ENCODE measurements at regions not wholly inside any gene's neighbourhood (a gene's known extent, or its start where the extent isn't known, plus 50 kb on each side); places are given as distances from the start of the nearest gene placed in this dataset.
"Not testable (repeated sequence)": the region's sequence is repeated elsewhere in the genome, so short reads cannot be mapped to it uniquely, and the experiment has no call there.

DNA sequence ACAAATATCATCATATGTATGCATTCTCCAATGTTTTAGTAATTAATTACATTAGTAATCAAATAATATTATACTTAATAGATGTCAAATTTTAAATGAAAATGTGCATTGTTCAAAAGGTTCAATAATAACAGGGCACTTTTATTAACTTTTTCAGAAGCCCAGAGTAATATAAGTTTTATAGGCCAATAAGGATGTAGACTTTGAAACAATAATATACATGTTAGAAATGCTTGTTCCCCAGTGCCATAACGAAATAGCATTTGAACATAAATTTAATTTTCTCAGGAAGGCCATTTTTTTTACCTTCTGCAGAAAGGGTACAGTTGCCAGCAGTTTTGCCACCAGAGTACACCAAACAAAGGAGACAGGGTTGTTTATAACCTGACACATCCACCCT is 1133.9 kb upstream of the LRRTM3 start:
- Mint-ChIP-seq H3K4me1 (no peaks in the 10 kb centered on the region), H3K27me3 (no peaks in the 10 kb centered on the region), H3K36me3 (no peaks in the 10 kb centered on the region), H3K27ac (no peak overlapping the region), H3K4me3 (no peak overlapping the region), H3K9me3 (peaks cover 2% of the 10 kb centered on the region)
- DNase-seq: no peak

GRCh38 chr10:65793738-65794425 is 1132.0 kb upstream of the LRRTM3 start:
- H3K27me3 Mint-ChIP-seq: no peaks in the 10 kb centered on the region
- no peaks in the 10 kb centered on the region for H3K4me1 Mint-ChIP-seq
- no peaks in the 10 kb centered on the region for H3K36me3 Mint-ChIP-seq
- no peak overlapping the region for H3K4me3 Mint-ChIP-seq
- H3K9me3 Mint-ChIP-seq: peaks cover 2% of the 10 kb centered on the region
- no peak for DNase-seq
- no peak overlapping the region for H3K27ac Mint-ChIP-seq

- H3K4me1 Mint-ChIP-seq, H3K4me3 Mint-ChIP-seq, H3K27ac Mint-ChIP-seq, H3K9me3 Mint-ChIP-seq, H3K36me3 Mint-ChIP-seq, H3K27me3 Mint-ChIP-seq, DNase-seq: not testable (repeated sequence)
These were observed 1131.0 kb upstream of the LRRTM3 start for GRCh38 chr10:65794861-65795260.

DNA sequence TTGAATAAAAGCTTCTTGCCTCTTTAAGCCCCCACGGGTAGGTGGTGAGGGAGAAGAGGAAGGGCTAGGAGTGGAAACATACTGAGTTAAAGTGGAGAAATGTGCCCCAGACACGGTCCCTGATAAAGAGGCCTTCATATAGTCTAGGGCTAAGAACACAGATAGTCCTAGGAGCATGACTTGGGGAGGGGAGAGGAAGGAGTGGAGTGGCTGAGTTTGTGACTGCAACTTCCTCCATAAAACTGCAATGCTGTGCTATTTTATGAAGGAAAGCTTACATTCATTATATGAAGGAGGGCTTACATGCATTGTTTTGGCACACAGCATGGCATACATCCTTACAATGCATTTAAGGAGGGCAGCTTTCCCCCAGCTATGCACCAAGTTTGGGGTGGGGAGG is 1129.4 kb upstream of the LRRTM3 start:
- Mint-ChIP-seq H3K36me3 (no peaks in the 10 kb centered on the region), H3K4me3 (no peak overlapping the region), H3K4me1 (no peaks in the 10 kb centered on the region), H3K27ac (no peak overlapping the region), H3K27me3 (no peaks in the 10 kb centered on the region), H3K9me3 (peaks cover 3% of the 10 kb centered on the region)
- no peak for DNase-seq

GRCh38 chr10:65798133-65798532 is 1127.7 kb upstream of the LRRTM3 start:
- no peak for DNase-seq
- H3K27me3 Mint-ChIP-seq: no peaks in the 10 kb centered on the region
- H3K4me1 Mint-ChIP-seq: no peaks in the 10 kb centered on the region
- H3K36me3 Mint-ChIP-seq: no peaks in the 10 kb centered on the region
- no peak overlapping the region for H3K27ac Mint-ChIP-seq
- H3K9me3 Mint-ChIP-seq: peaks cover 3% of the 10 kb centered on the region
- H3K4me3 Mint-ChIP-seq: no peak overlapping the region

DNA sequence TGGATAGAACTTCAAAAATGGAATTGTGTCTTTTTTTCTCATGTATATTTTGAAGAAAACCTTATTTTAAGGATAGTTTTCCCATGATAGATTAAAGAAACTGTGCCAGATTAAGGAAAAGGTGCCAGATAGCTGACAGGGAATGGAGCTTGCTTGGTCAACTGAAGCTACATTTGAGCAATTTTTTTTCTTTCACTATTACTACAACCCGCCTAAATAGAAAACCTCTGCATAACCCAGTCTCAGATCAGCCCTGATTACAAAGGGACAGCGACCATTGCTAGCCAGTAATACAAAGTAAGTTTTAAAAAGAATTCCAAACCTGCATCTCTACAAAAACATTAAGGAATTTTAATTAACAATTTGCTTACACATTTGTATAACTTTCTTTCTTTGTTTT is 1123.4 kb upstream of the LRRTM3 start:
- no peaks in the 10 kb centered on the region for H3K36me3 Mint-ChIP-seq
- no peaks in the 10 kb centered on the region for H3K27me3 Mint-ChIP-seq
- H3K27ac Mint-ChIP-seq: no peak overlapping the region
- H3K9me3 Mint-ChIP-seq: peaks cover 3% of the 10 kb centered on the region
- no peak overlapping the region for H3K4me3 Mint-ChIP-seq
- no peaks in the 10 kb centered on the region for H3K4me1 Mint-ChIP-seq
- no peak for DNase-seq

GRCh38 chr10:65805511-65805910 is 1120.3 kb upstream of the LRRTM3 start:
- no peaks in the 10 kb centered on the region for H3K36me3 Mint-ChIP-seq
- H3K4me1 Mint-ChIP-seq: no peaks in the 10 kb centered on the region

GRCh38 chr10:65805993-65806392 is 1119.8 kb upstream of the LRRTM3 start:
- no peaks in the 10 kb centered on the region for H3K9me3 Mint-ChIP-seq
- no peaks in the 10 kb centered on the region for H3K36me3 Mint-ChIP-seq

More at GRCh38 chr10:65805511-65805910, 1120.3 kb upstream of the LRRTM3 start:
- no peaks in the 10 kb centered on the region for H3K27me3 Mint-ChIP-seq
- no peaks in the 10 kb centered on the region for H3K9me3 Mint-ChIP-seq
- DNase-seq: no peak
- no peak overlapping the region for H3K4me3 Mint-ChIP-seq
- H3K27ac Mint-ChIP-seq: no peak overlapping the region

DNA sequence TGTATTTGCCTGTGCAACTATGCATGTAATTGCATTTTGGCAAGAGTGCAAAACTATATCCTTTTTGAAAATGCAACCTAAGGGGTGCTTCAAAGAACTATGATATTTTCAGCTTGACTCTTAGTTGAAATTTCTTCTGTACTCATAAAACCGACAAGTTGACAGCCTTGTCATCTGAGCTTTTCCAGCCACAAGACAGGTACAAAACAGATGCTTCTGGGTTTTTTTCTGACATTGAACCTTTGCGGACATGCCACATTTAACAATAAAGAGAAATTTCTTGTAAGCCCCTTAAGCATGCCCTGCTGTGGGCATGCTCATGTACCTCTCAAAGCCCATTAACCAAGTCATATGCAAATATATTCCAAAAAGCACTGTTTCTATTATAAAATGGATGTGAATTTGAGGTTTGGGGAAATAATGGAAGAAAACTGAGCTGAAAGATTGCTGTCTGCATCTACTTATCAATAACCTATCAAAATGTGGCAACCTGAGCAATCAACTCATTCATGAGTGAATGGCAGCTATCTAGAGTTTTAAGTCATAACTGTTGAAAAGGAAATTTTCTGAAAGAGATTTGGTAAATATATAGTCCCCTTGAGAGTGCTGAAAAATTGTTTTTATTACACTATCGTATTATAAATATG is 1117.0 kb upstream of the LRRTM3 start:
- H3K4me3 Mint-ChIP-seq: no peak overlapping the region
- no peaks in the 10 kb centered on the region for H3K36me3 Mint-ChIP-seq
- DNase-seq: no peak
- no peak overlapping the region for H3K27ac Mint-ChIP-seq
- H3K27me3 Mint-ChIP-seq: no peaks in the 10 kb centered on the region
- H3K9me3 Mint-ChIP-seq: no peaks in the 10 kb centered on the region
- no peaks in the 10 kb centered on the region for H3K4me1 Mint-ChIP-seq

More at GRCh38 chr10:65805993-65806392, 1119.8 kb upstream of the LRRTM3 start:
- H3K27ac Mint-ChIP-seq: no peak overlapping the region
- H3K27me3 Mint-ChIP-seq: no peaks in the 10 kb centered on the region
- no peak for DNase-seq
- H3K4me1 Mint-ChIP-seq: no peaks in the 10 kb centered on the region
- no peak overlapping the region for H3K4me3 Mint-ChIP-seq

DNA sequence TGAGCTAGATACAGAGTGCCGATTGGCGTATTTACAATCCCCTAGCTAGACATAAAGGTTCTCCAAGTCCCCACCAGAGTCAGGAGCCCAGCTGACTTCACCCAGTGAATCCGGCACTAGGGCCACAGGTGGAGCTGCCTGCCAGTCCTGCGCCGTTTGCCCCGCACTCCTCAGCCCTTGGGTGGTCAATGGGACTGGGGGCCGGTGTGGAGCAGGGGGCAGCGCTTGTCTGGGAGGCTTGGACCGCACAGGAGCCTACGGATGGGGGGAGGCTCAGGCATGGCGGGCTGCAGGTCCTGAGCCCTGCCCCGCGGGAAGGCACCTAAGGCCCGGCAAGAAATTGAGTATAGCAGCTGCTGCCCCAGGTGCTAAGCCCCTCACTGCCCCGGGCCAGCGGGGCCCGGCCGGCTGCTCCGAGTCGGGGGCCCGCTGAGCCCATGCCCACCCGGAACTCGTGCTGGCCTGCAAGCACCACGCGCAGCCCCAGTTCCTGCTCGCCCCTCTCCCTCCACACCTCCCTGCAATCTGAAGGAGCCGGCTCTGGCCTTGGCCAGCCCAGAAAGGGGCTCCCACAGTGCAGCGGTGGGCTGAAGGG is 1113.8 kb upstream of the LRRTM3 start:
- DNase-seq: no peak
- no peak overlapping the region for H3K4me3 Mint-ChIP-seq
- H3K9me3 Mint-ChIP-seq: no peaks in the 10 kb centered on the region
- H3K27me3 Mint-ChIP-seq: no peaks in the 10 kb centered on the region
- H3K4me1 Mint-ChIP-seq: no peaks in the 10 kb centered on the region
- no peak overlapping the region for H3K27ac Mint-ChIP-seq
- H3K36me3 Mint-ChIP-seq: no peaks in the 10 kb centered on the region

DNA sequence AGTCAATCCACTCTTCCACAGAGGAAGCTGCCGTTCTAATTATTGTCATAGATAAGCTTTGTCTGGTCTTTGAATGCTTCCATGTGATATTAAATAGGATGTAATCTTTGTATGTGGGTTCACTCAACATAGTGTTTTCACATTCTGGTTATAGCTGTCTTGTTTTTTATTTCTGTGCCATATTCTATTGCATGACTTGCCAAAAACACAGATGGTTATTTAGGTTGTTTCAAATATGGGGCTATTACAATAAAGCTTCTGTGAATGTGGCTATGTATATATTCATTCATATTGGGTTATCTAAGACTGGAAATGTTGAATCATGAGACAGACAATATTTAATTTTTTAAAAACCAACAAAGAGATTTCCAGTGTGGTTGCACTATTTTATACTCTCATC is 1109.3 kb upstream of the LRRTM3 start:
- Mint-ChIP-seq H3K36me3 (no peaks in the 10 kb centered on the region), H3K27me3 (no peaks in the 10 kb centered on the region), H3K4me3 (no peak overlapping the region), H3K9me3 (no peaks in the 10 kb centered on the region), H3K4me1 (no peaks in the 10 kb centered on the region), H3K27ac (no peak overlapping the region)
- no peak for DNase-seq

DNA sequence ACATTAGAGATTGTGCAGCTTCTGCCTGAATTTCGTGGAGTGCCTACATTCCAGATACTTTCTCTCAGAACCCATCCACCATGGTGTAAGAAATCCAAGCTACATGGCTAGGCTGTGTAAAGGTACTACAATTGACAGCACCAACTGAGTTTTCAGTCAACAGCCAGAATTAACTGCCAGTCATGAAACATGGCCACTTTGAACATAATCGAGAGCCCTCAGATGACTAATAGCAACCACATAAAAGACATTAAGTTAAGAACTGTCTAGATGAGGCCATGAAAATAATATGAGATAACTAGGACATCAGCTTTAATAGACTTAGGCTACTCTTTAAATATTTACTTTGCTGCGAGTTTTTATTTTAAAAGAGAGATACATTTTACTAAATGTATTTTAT is 1106.8 kb upstream of the LRRTM3 start:
- Mint-ChIP-seq H3K9me3 (no peaks in the 10 kb centered on the region), H3K27me3 (no peaks in the 10 kb centered on the region)

GRCh38 chr10:65827359-65827758 is 1098.5 kb upstream of the LRRTM3 start:
- no peaks in the 10 kb centered on the region for H3K4me1 Mint-ChIP-seq
- H3K27ac Mint-ChIP-seq: no peak overlapping the region
- H3K9me3 Mint-ChIP-seq: no peaks in the 10 kb centered on the region

More for the DNA sequence above, 1106.8 kb upstream of the LRRTM3 start:
- Mint-ChIP-seq H3K4me1 (no peaks in the 10 kb centered on the region), H3K27ac (no peak overlapping the region), H3K36me3 (no peaks in the 10 kb centered on the region), H3K4me3 (no peak overlapping the region)
- DNase-seq: no peak

DNA sequence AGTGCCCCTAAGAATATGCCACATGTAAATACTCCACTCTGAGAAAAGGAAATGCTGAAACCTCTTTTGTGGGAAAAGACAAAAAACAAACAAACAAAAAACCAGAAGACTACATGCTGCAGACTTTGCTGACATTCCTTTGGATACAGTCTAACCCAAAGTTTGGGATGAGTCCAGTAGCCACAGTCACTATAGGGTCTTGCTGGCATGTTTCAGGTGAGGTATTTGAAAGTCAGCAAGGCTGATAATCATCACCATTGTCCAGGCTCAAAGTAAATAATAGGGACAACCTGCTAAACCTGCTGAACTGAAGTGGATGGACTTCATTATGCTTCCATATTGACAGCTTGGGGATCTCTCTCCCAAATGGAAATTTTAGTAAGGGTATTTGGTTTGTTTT is 1087.0 kb upstream of the LRRTM3 start:
- peaks cover 1% of the 10 kb centered on the region for H3K9me3 Mint-ChIP-seq
- no peaks in the 10 kb centered on the region for H3K4me1 Mint-ChIP-seq
- DNase-seq: no peak
- H3K27me3 Mint-ChIP-seq: no peaks in the 10 kb centered on the region
- H3K36me3 Mint-ChIP-seq: no peaks in the 10 kb centered on the region
- H3K27ac Mint-ChIP-seq: no peak overlapping the region
- no peak overlapping the region for H3K4me3 Mint-ChIP-seq

More at GRCh38 chr10:65827359-65827758, 1098.5 kb upstream of the LRRTM3 start:
- Mint-ChIP-seq H3K27me3 (no peaks in the 10 kb centered on the region), H3K36me3 (no peaks in the 10 kb centered on the region), H3K4me3 (no peak overlapping the region)
- DNase-seq: no peak

DNA sequence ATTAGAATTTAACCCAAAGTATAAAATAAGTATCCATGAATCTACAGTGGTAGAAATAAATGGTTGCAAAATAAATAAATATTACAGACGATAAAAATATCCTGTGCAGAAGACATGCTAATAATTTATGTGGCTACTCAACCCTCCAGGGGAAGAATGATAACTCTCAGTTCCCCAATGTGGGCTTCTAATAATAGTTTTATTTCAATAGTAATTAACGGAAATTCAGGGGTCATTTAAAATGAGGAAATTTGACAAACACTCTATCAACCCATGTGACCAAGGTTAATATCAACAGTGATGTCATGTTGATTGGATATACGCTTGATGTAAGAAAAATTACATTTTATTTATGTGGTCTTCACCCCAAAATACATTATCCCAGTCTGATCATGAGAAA is 1082.6 kb upstream of the LRRTM3 start:
- no peak overlapping the region for H3K4me3 Mint-ChIP-seq
- H3K9me3 Mint-ChIP-seq: peaks cover 1% of the 10 kb centered on the region
- H3K4me1 Mint-ChIP-seq: no peaks in the 10 kb centered on the region

DNA sequence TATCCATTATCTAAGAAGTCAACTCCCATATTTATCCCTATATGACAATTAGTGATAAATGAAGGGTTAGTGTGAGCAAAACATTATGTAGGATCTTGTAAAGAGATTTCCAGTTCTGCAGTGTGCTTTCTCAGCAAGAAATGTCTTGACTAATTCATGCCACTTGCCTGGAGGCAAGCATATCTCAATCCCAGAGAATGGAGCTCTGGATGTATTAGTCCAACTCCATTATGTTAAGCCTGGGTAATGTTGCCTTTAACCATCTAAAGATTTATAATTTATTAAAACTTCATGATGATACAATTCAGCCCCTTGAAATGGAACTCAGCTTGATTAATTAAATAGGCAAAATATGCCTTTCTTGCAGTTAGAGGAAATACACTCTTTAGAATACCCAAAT is 1079.9 kb upstream of the LRRTM3 start:
- Mint-ChIP-seq H3K27me3 (no peaks in the 10 kb centered on the region), H3K9me3 (no peaks in the 10 kb centered on the region), H3K36me3 (no peaks in the 10 kb centered on the region), H3K4me1 (no peaks in the 10 kb centered on the region), H3K4me3 (no peak overlapping the region), H3K27ac (no peak overlapping the region)
- DNase-seq: no peak

More for the DNA sequence above, 1082.6 kb upstream of the LRRTM3 start:
- Mint-ChIP-seq H3K27me3 (no peaks in the 10 kb centered on the region), H3K36me3 (no peaks in the 10 kb centered on the region), H3K27ac (no peak overlapping the region)
- no peak for DNase-seq
